Activated CD8-positive, alpha-beta memory T cell treated with anti-CD3 and anti-CD28 coated beads, Interleukin-2, amount 10 ng/mL, durations not matched to agents 7 days and 5 days (primary cell): ENCODE measurements at regions not wholly inside any gene's neighbourhood (a gene's known extent, or its start where the extent isn't known, plus 50 kb on each side); places are given as distances from the start of the nearest gene placed in this dataset.
A peak's percentile ranks its signal among the peaks of the same experiment; 100 is the strongest.

Source experiments
- ATAC-seq: fragments of 150-1000 bp; cut with Tn5 transposase; one replicate; pipeline ENCODE4 v1.10.0; 2021; ENCODE audit warnings: moderate library complexity
- CTCF ChIA-PET: fragments of 350-600 bp; sonication (Branson Sonifier 250); formaldehyde crosslinking; loops from one replicate; lab custom pipeline; 2021; ENCODE audit warnings: antibody characterized with exemption; lab: Charles Lee
- DNase-seq: peaks from one replicate; pipeline ENCODE4 v3.0.0-alpha.2; 2020
- H3K27ac Mint-ChIP-seq: one replicate; pipeline ENCODE4 v1.8.0; 2021; ENCODE audit warnings: mild to moderate bottlenecking, mixed read lengths
- H3K27me3 Mint-ChIP-seq: one replicate; pipeline ENCODE4 v1.8.0; 2021; ENCODE audit warnings: mixed read lengths
- H3K36me3 Mint-ChIP-seq: one replicate; pipeline ENCODE4 v1.8.0; 2021; ENCODE audit warnings: mild to moderate bottlenecking, mixed read lengths
- H3K4me1 Mint-ChIP-seq: one replicate; pipeline ENCODE4 v1.8.0; 2021; ENCODE audit warnings: mixed read lengths
- H3K4me3 Mint-ChIP-seq: one replicate; pipeline ENCODE4 v1.8.0; 2021; ENCODE audit warnings: mild to moderate bottlenecking, moderate library complexity, mixed read lengths
- H3K9me3 Mint-ChIP-seq: one replicate; pipeline ENCODE4 v1.8.0; 2022; ENCODE audit warnings: low read depth, mixed read lengths

GRCh38 chr22:48320683-48321451, 1506.8 kb downstream of the BRD1 start:
- no peaks in the 10 kb centered on the region for H3K27me3 Mint-ChIP-seq
- no peak overlapping the region for H3K27ac Mint-ChIP-seq
- H3K36me3 Mint-ChIP-seq = no peaks in the 10 kb centered on the region
- CTCF ChIA-PET = no interaction called here
- ATAC-seq (no peak), DNase-seq (no peak)
- H3K9me3 Mint-ChIP-seq = peaks cover 2% of the 10 kb centered on the region
- no peak overlapping the region for H3K4me3 Mint-ChIP-seq
- no peaks in the 10 kb centered on the region for H3K4me1 Mint-ChIP-seq

- no peak for ATAC-seq
- H3K4me1 Mint-ChIP-seq = no peaks in the 10 kb centered on the region
- no peak overlapping the region for H3K27ac Mint-ChIP-seq
- CTCF ChIA-PET = no interaction called here
- DNase-seq = no peak
- no peaks in the 10 kb centered on the region for H3K36me3 Mint-ChIP-seq
- H3K9me3 Mint-ChIP-seq = peaks cover 2% of the 10 kb centered on the region
- H3K27me3 Mint-ChIP-seq = no peaks in the 10 kb centered on the region
- no peak overlapping the region for H3K4me3 Mint-ChIP-seq
Measured at GRCh38 chr22:48320048-48320682, 1507.5 kb downstream of the BRD1 start.

GRCh38 chr22:48319321-48320047, 1508.2 kb downstream of the BRD1 start:
- Mint-ChIP-seq H3K27me3 (no peaks in the 10 kb centered on the region), H3K36me3 (no peaks in the 10 kb centered on the region), H3K27ac (no peak overlapping the region), H3K9me3 (peaks cover 3% of the 10 kb centered on the region), H3K4me3 (no peak overlapping the region), H3K4me1 (no peaks in the 10 kb centered on the region)
- DNase-seq (no peak), ATAC-seq (no peak)
- CTCF ChIA-PET = no interaction called here

GRCh38 chr22:48318575-48319320, 1508.9 kb downstream of the BRD1 start:
- DNase-seq = no peak
- Mint-ChIP-seq H3K36me3 (no peaks in the 10 kb centered on the region), H3K27ac (no peak overlapping the region), H3K27me3 (no peaks in the 10 kb centered on the region), H3K4me3 (no peak overlapping the region), H3K4me1 (no peaks in the 10 kb centered on the region), H3K9me3 (peaks cover 4% of the 10 kb centered on the region)
- CTCF ChIA-PET = no interaction called here
- ATAC-seq = no peak

- CTCF ChIA-PET = no interaction called here
- no peak for DNase-seq
- no peaks in the 10 kb centered on the region for H3K36me3 Mint-ChIP-seq
- no peak overlapping the region for H3K27ac Mint-ChIP-seq
- no peak overlapping the region for H3K4me3 Mint-ChIP-seq
- no peaks in the 10 kb centered on the region for H3K27me3 Mint-ChIP-seq
- H3K4me1 Mint-ChIP-seq = no peaks in the 10 kb centered on the region
- peaks cover 4% of the 10 kb centered on the region for H3K9me3 Mint-ChIP-seq
- no peak for ATAC-seq
Measured at GRCh38 chr22:48318173-48318572, 1509.5 kb downstream of the BRD1 start.

GRCh38 chr22:48316257-48317250, 1511.1 kb downstream of the BRD1 start:
- H3K9me3 Mint-ChIP-seq = peaks cover 6% of the 10 kb centered on the region
- no peaks in the 10 kb centered on the region for H3K4me1 Mint-ChIP-seq
- no peaks in the 10 kb centered on the region for H3K27me3 Mint-ChIP-seq
- no peak for ATAC-seq
- CTCF ChIA-PET = no interaction called here
- no peak for DNase-seq
- H3K27ac Mint-ChIP-seq = no peak overlapping the region
- H3K4me3 Mint-ChIP-seq = no peak overlapping the region
- H3K36me3 Mint-ChIP-seq = no peaks in the 10 kb centered on the region

GRCh38 chr22:48315439-48316256, 1512.0 kb downstream of the BRD1 start:
- no peak for DNase-seq
- Mint-ChIP-seq H3K4me3 (no peak overlapping the region), H3K4me1 (no peaks in the 10 kb centered on the region), H3K27me3 (no peaks in the 10 kb centered on the region), H3K27ac (no peak overlapping the region), H3K36me3 (no peaks in the 10 kb centered on the region), H3K9me3 (peaks cover 6% of the 10 kb centered on the region)
- CTCF ChIA-PET = no interaction called here
- no peak for ATAC-seq

GRCh38 chr22:48314073-48314472, 1513.6 kb downstream of the BRD1 start:
- Mint-ChIP-seq H3K9me3 (peaks cover 6% of the 10 kb centered on the region), H3K36me3 (no peaks in the 10 kb centered on the region), H3K27me3 (no peaks in the 10 kb centered on the region), H3K4me3 (no peak overlapping the region), H3K4me1 (no peaks in the 10 kb centered on the region), H3K27ac (no peak overlapping the region)
- no peak for DNase-seq
- CTCF ChIA-PET = no interaction called here
- no peak for ATAC-seq

GRCh38 chr22:48313175-48313830, 1514.4 kb downstream of the BRD1 start:
- H3K36me3 Mint-ChIP-seq = no peaks in the 10 kb centered on the region
- CTCF ChIA-PET = no interaction called here
- H3K4me1 Mint-ChIP-seq = no peaks in the 10 kb centered on the region
- H3K9me3 Mint-ChIP-seq = peaks cover 6% of the 10 kb centered on the region
- H3K4me3 Mint-ChIP-seq = no peak overlapping the region
- no peak for ATAC-seq
- no peak for DNase-seq
- no peaks in the 10 kb centered on the region for H3K27me3 Mint-ChIP-seq
- no peak overlapping the region for H3K27ac Mint-ChIP-seq

GRCh38 chr22:48310740-48311139, 1516.9 kb downstream of the BRD1 start:
- Mint-ChIP-seq H3K27me3 (no peaks in the 10 kb centered on the region), H3K4me3 (no peak overlapping the region), H3K4me1 (no peaks in the 10 kb centered on the region), H3K27ac (no peak overlapping the region), H3K9me3 (peaks cover 6% of the 10 kb centered on the region), H3K36me3 (no peaks in the 10 kb centered on the region)
- no peak for ATAC-seq
- CTCF ChIA-PET = no interaction called here
- no peak for DNase-seq

- CTCF ChIA-PET = no interaction called here
- Mint-ChIP-seq H3K27me3 (no peaks in the 10 kb centered on the region), H3K4me3 (no peak overlapping the region), H3K9me3 (peaks cover 6% of the 10 kb centered on the region), H3K36me3 (no peaks in the 10 kb centered on the region), H3K4me1 (no peaks in the 10 kb centered on the region), H3K27ac (no peak overlapping the region)
- no peak for ATAC-seq
- DNase-seq = peak; percentile 4
Measured at GRCh38 chr22:48310289-48310688, 1517.4 kb downstream of the BRD1 start.
